Activated naive CD4-positive, alpha-beta T cell treated with anti-CD3 and anti-CD28 coated beads, Interleukin-2, amount 50 U/mL, for 16 hours (primary cell): ENCODE measurements at regions not wholly inside any gene's neighbourhood (a gene's known extent, or its start where the extent isn't known, plus 50 kb on each side); places are given as distances from the start of the nearest gene placed in this dataset.
"Not testable (repeated sequence)": the region's sequence is repeated elsewhere in the genome, so short reads cannot be mapped to it uniquely, and the experiment has no call there.

Source experiments
- DNase-seq: peaks from one replicate; pipeline ENCODE4 v3.0.0-alpha.2; 2020

DNA sequence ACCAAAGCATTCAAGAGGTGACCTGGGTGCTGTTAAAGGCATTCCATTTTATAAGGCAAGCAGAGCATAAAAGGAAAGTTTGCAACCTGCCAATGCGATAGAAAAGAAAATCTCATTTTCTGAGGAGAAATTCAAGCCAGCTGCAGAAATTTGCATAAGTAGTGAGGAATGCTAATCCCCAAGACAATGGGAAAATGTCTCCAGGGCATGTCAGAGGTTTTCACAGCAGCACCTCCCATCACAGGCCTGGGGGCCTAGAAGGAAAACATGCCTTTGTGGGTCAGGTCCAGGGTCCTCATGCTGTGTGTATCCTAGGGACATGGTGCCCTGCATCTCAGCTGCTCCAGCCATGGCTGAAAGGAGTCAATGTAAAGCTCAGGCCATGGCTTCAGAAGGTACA, 775.8 kb downstream of the IGSF11 start:
- not testable (repeated sequence) for DNase-seq

DNA sequence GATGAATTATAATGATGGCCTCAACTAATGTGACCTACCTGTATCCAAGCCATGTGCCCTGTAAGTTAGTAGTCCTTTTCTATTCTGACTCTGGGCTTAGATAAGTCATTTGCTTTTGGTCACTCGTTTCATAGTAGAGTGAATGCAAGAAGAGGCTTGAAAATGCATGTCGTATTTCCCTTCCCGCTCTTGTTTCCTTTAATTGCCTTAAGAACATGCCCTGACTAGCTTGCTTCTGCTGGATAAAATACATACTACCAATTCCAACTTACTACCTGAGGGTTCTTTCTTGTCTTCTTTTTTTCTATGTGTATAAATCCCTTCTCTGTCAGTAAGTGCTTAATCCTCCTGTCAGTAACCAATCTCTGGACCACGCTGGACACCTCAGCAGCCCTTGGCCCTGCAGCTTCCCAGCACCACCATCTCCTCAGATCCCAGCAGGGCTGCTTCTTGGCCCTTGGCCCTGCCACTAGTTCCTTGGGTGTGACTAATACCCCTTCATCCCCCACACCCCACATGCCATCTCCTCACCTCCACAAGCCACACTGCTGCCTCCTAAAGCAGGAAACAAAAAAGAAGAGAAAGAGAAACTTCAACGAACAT, 771.7 kb downstream of the IGSF11 start:
- no peak for DNase-seq

DNA sequence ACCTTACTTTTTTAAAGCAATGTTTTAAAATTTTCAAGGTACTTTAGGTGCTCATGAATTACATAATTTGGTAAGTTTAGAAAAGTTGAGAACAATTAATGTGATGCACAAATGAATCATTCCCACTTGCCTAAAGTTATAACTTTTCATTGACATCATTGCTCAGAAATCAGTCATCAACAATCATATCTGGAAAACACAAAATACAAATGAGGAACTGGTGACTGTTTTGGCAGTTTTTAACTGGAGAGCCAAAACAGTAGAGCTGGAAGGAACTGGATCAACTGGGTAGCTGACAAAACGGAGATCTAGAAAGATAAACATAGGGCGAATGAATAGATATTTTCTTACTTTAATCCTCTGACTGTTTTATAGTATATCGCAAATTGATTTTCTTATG, 767.1 kb downstream of the IGSF11 start:
- no peak for DNase-seq

DNA sequence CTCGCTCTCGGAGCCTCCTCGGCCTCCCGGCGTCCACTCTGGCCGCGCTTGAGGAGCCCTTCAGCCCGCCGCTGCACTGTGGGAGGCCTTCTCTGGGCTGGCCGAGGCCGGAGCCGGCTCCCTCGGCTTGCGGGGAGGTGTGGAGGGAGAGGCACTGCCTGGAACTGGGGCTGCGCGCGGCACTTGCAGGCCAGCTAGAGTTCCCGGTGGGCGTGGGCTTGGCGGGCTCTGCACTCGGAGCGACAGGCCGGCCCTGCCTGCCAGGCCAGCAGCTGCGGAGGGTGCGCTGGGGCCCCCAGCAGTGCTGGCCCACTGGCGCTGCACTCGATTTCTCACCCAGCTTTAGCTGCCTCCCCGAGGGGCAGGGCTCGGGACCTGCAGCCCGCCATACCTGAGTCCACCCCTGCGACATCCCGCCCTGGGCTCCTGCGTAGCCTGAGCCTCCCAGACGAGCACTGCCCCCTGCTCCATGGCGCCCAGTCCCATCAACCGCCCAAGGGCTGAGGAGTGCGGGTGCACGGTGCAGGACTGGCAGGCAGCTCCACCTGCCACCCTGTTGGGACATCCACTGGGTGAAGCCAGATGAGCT, 765.0 kb downstream of the IGSF11 start:
- DNase-seq = no peak

DNA sequence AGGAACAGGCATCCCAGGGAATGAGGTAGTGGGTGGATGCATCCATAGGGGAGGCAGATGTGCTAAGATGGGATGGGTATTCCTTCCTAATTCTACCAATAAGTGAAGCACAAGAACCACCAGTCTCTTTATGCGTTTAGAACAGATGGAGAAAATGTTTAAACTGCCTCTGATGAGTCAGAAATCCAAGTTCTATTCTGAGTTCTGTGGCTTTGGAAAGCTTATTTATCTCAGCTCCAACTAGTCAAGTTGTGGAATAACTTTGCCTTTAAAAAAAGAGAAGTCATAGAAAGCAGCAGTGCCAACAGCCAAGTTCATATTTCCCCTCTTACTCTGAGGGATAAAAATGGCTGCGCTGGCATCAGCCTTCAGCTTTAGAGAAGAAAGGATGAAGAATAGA, 761.7 kb downstream of the IGSF11 start:
- no peak for DNase-seq

DNA sequence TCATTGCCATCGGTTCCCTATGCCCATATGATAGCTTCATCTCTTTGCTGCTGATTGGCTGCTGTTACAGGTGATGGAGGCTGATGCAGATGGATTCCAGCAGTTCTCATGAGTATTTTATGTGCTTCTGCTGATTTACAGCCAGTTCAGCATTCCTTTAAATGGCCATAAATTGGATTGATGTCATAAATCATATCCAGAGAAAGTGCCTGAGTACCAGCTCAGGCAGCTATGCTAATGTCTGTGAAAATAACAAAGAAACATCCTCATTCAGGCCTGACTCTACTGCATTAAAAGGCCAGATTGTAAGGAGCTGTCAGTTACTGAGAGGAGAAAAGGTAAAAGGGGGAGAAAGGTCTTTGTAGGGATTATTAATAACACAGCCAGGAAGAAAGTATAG, 756.8 kb downstream of the IGSF11 start:
- DNase-seq = no peak

DNA sequence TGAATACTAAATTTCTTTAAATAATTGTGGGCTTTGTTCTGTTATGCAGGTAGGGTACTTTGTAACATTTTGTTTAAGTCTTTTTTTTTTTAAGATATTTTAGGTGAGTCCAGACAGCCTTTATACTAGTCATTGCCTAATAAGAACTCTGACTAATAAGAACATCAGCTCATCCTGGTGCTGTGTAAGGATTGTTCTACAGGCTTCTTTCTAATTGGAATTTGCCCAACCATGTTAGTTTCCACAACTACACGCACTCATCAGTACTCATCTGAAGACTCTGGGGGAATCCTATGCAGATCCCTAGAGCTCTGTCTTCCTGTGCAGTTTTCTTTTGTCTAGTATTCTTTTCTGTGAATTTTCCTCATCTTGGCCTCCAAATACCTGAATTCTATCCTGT, 741.8 kb downstream of the IGSF11 start:
- no peak for DNase-seq

DNA sequence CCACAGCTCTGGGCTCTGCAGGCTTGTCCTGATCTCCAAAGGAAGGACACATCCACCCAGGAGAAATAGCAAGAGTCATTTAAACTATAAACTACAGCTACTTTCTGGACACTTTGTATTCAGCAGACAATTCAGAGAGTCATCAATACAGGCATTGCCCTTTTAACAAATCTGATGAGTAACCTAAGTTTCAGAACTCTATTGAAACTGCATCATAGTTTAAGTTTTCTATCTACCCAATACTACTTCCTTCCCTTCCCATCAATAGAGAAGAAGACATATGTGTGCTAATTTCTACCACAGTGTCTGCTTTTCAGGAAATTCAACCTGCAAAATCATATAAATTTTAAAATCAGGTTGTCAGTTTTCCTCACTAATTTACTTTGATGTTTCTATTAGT, 736.5 kb downstream of the IGSF11 start:
- DNase-seq = no peak

DNA sequence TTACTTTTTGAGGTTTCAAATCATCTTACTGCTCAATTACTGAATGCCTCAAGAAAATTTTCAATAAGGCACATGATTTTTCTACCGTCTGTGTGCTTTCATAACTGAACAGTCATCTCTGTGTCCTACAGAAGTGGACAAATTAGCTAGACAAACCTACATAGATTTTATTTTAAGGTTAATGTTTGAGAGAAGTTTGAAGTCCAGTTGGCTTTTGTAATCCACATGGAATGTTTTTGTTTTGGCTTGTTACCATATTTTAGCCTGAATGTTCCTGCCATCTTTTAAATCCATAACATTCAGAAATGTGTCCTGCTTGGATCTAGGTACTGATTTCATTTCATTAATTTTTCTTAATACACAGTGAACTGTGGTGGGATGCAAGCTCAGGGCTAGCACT, 730.1 kb downstream of the IGSF11 start:
- DNase-seq = no peak

DNA sequence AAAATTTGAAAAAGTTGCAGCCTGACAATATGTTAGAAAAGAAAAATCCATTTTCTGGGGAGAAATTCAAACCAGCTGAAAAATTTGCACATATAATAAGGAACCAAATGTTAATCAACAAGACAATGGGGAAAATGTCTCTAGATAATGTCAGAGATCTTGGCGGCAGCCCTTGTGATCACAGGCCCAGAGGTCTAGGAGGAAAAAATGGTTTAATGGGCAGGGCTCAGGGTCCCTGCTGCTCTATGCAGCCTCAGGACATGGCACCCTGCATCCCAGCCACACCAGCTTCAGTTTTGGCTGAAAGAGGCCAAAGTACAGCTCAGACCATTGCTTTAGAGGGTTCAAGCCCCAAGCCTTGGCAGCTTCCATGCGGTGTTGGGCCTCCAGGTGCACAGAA, 701.9 kb downstream of the IGSF11 start:
- no peak for DNase-seq

DNA sequence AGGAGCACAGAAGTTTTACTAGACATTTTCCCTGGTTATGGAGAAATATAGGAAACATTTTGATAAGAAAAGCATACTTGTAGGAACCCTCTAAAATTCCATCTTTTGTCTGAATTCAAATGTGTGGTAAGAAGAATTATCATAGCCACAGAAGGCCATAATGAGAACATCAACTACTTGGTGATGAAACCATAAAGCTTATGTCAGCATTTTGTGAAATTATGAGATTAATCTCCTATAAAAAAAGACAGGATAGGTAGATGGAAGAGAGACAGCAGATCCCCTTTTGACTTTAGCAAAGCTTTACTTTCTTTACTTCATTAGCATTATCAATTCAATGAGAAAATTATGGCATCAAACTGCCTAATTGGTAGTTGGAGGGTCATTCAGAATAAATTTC, 697.0 kb downstream of the IGSF11 start:
- no peak for DNase-seq

DNA sequence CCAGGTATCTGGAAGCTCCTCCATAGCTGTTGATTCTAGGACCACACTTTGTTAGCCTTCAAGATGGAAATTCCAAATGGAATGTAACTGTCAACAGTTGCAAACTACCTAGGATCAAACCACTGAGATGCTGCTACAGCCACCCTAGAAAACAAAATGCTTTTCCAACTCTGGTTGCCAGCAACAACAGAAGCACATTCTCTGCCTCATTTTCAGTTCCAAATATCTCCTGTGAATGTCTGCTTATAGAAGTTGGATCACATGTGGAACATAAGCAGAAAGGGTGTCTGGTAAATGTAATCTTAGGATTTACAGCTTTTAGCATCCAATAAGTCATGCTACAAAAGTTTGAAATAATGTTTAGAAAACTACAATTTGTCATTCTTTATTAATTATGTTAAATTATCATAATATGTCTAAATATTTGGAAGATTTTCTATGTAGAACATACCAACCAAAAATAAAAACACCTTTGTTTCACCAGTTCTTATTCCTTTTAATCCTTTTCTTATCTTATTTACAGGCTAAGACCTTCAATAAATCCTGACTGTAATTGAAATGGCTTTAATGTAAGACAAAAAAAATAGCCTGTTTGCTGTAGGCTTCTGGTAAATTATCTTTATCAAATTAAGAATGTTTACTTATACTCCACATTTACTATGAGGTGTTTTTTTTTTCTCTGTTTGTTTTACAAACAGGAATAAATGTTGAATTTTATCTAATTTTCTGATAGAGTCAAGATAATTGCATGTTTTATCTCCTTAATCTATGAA, 687.1 kb downstream of the IGSF11 start:
- DNase-seq = no peak

DNA sequence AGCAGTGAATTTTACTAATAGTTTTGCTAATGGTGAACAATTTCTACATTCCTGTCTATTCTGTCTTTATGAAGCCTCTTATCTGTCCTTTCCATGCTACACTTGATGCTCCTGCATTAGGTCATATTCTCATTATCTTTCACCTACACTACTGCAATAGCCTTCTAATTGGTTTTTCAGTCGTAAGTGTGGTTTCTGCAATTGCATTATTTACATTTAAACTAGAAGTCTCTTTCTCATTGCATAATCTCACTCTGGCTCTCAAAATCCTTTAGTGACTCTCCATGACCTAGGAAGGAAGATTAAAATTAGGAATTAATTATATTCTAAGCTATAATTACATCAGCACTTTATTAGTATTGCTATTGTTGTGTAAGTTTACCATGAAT, 686.5 kb downstream of the IGSF11 start:
- no peak for DNase-seq

DNA sequence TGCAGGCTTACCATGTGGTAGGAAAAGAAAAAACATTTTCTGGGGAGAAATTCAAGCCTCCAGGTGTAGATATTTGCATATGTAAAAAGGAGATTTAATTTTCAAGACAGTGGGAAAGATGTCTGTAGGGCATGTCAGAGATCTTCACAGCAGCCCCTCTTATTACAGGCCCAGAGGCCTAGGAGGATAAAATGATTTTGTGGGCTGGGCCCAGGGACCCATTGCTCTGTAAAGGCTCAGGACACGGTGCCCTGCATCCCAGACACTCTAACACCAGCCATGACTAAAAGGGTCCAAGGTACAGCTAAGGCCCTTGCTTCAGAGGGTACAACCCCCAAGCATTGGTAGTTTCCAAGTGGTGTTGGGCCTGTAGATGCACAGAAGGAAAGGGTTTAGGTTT, 680.1 kb downstream of the IGSF11 start:
- no peak for DNase-seq

DNA sequence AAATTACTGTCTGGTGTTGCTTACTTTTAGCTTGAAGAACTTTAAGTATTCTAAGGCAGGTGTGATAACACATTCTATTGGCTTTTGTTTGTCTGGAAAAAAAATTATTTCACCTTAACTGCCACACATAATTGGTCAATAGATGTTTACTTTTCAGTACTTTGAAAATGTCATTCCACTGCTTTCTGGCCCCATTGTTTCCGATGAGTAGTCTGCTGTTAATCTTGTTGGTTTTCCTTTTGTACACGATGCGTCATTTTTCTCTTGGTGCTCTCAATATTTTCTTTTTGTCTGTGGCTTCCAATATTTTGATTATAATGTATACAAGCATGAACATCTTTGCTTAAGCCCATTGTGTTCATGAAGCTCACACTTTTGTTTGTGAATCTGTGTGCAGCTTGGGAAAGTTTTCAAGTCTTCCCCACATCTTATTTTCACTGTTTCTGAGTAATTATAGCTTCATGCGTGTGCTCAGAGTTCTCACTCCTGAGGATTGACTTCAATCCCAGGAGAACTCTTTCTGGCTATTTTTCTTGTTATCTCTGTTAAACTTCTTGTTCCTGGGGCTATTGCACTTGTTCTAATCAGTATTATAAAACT, 664.7 kb downstream of the IGSF11 start:
- no peak for DNase-seq

DNA sequence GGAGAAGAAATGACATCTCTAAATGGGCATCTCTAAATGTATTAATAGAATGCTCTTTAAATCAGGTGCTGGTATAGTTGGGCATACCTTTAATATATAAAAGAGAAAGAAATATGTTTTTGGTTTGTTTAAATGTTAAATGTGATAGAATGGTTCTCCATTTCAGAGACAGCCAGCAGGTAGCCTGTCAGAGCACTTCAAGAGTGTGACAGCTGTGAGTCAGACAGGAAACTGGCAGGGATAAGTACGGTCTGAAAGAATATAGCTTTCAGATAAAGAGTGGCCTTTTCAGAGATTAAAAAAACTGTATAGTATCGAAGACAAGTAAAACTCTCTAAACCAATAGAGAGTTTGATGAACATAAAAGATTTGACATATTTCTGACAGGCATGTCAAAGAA, 654.1 kb downstream of the IGSF11 start:
- no peak for DNase-seq

DNA sequence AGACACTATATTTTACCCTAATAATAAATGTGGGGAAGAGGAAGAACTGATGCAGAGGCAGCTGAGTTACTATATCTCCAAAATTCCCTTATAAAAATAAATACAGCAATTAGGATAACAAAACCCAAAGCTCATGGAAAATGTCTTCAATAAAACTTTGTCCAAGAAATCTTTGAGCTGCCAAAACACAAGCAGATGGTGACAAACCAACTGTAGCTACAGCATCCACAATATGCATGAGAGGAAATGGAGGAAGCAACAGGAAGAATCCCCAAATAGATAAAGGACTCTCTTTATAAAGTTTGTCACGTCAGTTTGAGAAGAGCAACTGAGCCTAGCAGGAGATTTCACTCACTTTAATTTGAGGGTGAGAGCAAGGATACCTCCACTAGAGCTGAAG, 638.2 kb downstream of the IGSF11 start:
- DNase-seq = no peak

DNA sequence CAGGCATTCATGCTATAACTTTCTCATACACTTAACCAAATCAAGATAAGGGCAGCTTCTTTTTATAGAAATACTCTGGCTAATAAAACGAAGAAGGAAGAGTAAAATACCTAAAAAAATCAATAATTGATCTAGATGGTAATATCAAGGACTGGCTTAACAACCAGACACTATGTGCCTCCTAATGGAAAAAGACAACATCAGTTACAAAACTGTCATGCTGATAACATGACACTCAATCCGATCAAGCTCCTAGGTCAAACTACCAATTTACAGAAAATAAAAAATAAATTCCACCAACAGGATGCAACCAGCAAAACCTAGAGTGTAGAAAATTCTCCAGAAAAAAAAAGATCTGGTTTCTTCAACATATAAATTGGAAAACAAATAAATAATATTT, 634.6 kb downstream of the IGSF11 start:
- DNase-seq = no peak

DNA sequence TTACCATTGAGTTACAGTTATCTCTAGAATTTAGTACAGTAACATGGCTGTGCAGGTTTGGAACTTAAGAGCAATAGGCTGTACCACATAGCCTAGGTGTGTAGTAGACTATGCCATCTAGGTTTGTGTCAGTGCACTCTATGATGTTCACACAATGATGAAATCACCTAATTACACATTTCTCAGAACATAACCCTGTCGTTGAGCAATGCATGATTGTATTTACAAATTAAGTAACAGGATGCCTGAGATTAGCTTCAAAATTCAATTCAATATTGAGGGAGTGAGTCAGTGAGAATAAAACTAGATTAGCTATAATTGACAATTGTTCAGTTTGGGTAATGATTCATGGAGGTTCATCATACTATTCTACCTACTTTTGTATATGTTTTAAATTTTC, 633.8 kb downstream of the IGSF11 start:
- DNase-seq = no peak

DNA sequence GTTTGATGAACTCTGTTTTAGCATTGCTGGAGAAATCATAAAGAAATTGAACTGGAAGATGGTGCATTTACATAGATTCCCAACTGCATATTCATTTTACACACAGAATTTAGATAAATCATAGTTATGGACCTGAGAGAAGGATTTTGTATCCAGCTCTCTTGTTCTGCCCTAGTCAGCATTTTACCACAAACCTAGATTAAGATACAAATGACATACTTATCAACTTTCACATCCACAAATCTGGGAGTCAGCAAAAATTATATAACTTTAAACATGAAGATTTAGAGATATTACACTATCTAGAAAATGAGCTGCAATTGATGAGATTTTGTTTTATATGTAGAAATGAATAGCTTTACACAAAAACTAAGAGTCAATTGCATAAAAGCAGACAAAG, 632.8 kb downstream of the IGSF11 start:
- no peak for DNase-seq

DNA sequence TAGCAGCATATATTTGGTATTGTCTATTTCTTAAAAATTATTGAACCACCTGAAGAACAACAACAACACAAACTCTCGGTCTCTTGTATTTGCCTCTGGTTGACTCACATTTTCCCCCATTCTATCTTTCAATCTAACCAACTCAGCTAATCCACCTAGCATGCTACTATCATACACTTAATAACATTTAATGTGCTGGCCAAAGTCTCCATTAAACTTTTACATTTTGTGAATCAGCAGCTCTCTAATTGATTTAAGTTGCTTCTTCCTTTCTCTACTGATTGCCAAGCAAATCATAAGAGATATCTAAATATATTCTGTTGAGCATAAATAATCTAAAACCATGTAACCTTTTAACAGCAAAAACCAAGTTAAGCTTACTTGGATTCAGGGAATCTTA, 631.7 kb downstream of the IGSF11 start:
- DNase-seq = no peak

DNA sequence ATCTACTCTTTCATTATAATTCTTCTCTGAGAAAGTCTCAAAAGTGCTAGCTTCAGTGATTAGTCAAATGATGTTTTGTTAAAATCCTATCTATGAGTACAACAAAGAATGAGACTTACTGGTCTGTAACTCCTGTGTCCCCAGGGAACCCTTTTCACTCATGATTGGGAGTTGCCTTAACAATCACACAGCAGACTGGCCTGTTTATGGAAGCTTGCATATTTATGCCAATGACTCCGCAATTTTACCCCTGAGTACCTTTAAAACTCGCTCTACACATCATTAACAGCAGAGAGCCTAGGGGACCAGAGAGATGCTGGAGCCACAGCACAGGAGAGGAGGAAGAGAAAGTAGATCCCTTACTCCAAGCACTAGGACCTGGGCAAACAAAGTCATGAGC, 628.1 kb downstream of the IGSF11 start:
- DNase-seq = no peak

DNA sequence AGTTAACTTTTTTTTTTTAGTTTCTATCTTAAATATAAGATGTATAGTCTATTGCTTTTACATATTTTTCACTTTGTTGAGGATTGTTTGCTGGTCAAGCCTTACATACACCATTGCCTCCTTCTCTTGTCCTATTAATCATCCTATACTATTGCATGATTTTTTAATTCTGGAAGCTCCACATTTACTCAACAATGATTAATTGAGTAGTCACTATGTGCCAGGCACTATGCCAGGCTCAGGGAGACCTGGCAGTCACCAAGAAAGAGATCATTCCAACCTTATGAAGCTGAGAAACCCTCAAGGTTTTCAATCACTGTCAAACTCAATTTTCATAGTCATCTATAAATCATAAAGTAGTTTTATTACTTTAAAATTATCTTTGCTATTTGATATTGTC, 626.2 kb downstream of the IGSF11 start:
- DNase-seq = no peak

DNA sequence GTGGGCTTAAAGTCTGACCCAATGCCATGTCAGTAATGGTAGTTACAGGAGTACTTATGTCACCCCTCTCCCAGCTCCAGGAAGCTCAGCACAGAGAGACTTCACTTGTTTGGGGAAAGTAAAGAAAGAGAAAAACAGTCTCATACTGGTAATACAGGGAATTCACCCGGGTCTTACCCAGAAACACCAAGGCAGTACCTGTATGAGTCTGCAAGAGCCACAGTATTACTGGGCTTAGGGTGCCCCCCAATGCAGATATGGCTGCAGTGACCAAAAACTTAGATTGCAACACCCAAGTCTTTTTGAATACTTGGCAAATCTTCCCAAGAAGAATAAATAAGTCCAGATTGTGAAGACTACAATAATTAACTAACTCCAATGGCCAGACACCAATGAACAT, 622.1 kb downstream of the IGSF11 start:
- DNase-seq = no peak
